T-helper 9 cell (primary cell): ENCODE measurements at regions not wholly inside any gene's neighbourhood (a gene's known extent, or its start where the extent isn't known, plus 50 kb on each side); places are given as distances from the start of the nearest gene placed in this dataset.

ENCODE experiments used
- DNase-seq: peaks from one replicate; pipeline ENCODE4 v3.0.0-alpha.2; 2020

GRCh38 chr13:106382534-106382933 is 152.9 kb downstream of the EFNB2 start:
- DNase-seq, result no peak

DNA sequence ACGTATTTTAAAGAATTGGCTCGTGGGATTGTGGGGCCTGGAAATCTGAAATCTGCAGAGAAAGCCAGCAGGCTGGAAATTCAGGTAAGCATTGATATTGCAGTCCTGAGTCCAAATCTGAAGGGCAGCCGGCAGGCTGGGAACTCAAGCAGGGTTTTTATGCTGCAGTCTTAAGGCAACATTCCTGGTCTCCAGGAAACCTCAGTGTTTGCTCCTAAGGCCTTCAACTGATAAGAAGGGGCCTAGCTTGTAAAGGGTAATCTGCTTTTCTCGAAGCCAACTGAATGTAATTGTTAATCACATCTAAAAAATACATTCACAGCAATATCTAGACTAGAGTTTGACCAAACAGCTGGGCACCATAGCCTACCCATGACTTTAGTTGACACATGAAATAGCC is 154.4 kb downstream of the EFNB2 start:
- no peak for DNase-seq

- no peak for DNase-seq
These were observed 157.4 kb downstream of the EFNB2 start for GRCh38 chr13:106377931-106378662.

DNA sequence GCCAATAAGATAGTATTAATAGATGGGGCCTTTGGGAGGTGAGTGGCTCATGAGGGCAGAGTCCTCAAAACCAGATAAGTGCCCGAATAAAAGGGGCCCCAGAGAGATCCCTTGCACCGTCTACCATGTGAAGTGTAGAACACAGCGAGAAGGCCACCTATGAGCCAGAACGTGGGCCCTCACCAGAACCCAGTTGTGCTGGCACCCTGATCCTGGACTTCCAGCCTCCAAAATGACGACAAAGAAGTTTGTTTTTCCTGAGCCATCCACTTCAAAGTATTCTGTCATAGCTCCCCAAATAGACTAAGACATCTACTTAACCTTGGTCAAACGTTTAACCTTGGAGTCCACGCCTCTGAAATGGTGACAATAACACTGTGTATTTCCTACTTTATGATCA is 158.1 kb downstream of the EFNB2 start:
- DNase-seq, result no peak

DNA sequence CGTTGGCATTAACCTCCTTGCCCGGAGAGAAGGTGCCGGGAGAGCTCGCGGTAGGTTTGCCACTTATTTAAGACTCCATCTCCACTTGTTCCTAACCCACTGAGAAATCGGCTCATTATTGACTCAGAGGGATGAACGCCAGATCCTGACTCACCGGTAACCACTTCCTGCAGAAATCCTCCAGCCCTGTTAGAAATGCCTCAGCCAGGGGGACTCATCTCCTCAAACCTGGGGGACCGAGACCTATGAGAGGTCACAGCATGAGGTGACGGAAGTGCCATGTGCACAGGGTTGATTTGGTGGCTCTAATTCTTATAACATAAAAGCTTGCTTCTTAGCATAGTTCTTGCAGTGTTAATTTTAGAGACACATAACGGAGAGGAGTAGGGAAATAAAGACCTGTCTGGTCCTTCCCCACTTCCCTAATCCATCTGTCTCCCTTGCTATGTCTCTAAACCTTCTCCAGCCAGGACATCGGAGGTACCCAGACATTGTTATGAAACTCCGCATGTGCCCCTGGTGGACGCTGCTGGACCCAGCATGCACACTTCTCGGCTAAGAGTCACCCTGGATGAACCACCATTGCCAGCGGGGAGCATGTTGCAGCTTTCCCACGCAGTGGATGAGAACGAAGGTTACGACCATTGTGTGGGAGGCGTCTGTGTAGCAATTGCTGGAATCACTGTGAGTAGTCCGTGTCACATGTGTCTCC is 158.9 kb downstream of the EFNB2 start:
- DNase-seq, result no peak

DNA sequence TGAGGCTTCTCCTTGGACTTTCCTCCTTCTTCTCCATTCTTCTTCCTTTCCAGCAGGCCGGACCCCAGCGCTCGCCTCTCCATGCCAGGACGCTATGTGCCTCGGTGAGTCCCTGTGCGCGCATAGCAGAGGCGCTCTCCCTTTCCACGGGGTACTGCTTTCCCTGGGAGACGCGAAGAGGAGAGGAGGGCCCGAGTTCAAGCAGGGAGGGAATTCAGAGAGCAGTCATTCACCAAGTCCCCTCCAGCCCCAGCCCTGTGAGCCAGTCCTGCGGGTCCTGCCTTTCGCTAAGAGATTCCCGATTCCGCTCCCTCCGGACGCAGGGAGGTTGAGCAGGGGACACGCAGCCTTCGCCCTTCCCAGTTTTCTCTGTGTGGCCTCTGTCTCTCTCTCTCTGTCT is 160.4 kb downstream of the EFNB2 start:
- no peak for DNase-seq

DNA sequence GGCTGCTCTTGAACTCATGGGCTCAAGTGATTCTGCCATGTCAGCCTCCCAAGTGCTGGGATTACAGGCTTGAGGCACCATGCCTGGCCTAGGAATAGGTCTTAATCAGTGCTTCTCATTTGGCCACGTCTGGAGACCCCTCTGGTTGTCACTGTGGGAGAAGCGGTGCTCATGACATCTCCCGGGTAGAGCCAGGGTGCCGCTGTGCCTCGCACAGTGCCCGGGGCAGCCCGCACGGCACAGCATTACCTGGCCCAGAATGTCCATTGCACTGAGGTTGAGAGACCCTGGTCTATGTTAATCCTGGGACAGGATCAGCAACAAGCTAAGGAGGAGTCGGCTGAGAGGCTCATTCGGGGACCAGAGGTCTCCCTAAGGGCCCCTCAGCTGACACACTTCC is 160.8 kb downstream of the EFNB2 start:
- no peak for DNase-seq

GRCh38 chr13:106373989-106374572 is 161.4 kb downstream of the EFNB2 start:
- no peak for DNase-seq

DNA sequence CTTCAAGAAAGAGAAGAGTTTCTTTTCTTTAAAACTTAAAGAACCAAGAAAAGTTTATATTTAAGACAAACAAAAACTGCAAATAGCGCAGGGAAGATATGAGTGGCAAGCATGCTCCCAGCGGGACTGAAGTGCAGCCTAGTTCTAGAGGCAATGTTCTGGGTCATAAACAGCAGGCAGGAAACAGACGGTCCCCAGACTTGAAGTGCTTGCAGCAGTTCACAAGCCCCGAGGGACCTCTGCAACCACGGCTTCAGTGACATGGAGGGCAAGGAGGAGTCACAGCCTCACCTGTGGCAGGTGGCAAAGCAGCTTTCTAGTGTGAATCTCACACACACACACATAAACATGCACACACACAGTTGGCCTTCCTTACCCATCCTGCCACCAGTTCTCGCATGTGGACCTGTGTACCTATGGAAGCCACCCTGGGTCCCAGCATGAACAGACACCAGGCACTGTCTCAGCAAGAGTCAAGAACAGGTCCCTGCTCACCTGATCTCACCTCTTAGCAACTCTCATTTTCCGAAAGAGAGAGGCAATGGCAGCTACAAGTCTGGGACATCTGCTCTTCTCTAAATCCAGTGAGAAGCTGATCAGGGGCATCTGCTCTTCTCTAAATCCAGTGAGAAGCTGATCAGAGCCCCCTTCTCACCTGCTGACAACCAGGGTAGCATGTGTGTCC is 162.0 kb downstream of the EFNB2 start:
- DNase-seq, result no peak

- no peak for DNase-seq
These were observed 163.0 kb downstream of the EFNB2 start for GRCh38 chr13:106372199-106373155.

DNA sequence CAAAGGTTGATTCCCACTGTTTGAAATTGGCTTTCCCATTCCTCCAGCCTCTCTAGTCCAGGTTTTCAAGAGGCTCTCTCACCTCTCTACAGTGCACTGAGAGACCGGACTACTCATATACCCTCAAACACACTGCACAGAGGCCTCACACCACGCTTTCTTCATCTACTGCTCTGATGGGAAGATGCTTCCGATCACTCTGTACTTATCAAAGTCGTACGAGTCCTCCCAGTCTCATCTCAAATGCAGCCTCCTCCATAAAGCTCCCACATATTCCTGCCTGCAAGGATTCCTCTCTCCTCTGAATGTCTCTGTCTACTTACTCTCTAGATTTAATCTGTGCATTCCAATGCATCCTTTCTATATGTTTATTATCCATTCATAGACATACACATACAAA is 164.4 kb downstream of the EFNB2 start:
- no peak for DNase-seq

- DNase-seq, result no peak
These were observed 165.6 kb downstream of the EFNB2 start for GRCh38 chr13:106369858-106370257.

- DNase-seq, result no peak
These were observed 166.4 kb downstream of the EFNB2 start for GRCh38 chr13:106369091-106369490.

- no peak for DNase-seq
These were observed 168.0 kb downstream of the EFNB2 start for GRCh38 chr13:106367361-106367971.

GRCh38 chr13:106362707-106363106 is 172.8 kb downstream of the EFNB2 start:
- DNase-seq, result no peak

DNA sequence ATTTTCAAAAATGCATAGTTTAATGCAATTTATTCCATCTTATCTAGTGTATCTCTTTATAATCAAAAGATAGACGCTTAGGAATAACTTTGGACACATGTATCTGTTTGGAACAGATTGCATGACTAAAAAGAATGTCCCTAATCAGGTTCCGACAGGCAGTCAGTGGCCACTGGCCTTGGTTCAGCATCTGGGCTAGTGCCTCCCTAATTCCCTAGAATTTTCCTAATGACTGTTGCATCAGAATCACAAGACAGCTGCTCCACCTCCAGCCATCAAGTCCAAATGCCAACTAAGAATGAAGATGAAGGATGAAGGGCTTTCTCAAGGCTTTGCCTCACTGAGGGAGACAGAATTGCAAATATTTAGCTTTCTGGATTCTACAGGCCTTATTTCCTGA is 173.8 kb downstream of the EFNB2 start:
- DNase-seq, result no peak

GRCh38 chr13:106357198-106357597 is 178.3 kb downstream of the EFNB2 start:
- no peak for DNase-seq

GRCh38 chr13:106355866-106356265 is 179.6 kb downstream of the EFNB2 start:
- DNase-seq, result no peak

GRCh38 chr13:106354961-106355360 is 180.5 kb downstream of the EFNB2 start:
- DNase-seq, result no peak

GRCh38 chr13:106352850-106353249 is 182.6 kb downstream of the EFNB2 start:
- DNase-seq, result no peak

DNA sequence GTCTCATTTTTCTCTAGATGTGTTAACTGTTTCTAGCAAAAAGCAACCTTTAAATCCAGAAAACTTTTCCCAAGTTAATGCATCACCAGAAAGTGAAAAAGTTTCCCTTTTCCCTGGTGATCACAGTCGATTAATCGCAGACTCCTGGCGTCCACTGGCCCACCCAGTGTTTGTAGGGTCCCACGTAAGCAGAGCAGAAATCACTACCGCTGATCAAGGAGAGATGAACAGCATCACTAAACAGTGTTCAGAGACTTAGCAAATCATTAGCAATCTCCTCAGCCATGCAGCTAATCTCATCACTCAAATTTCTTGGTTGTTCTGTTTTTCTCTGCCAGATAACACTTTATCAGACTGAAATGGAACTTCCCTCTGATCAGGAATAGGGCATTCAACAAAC is 184.2 kb downstream of the EFNB2 start:
- DNase-seq, result no peak

DNA sequence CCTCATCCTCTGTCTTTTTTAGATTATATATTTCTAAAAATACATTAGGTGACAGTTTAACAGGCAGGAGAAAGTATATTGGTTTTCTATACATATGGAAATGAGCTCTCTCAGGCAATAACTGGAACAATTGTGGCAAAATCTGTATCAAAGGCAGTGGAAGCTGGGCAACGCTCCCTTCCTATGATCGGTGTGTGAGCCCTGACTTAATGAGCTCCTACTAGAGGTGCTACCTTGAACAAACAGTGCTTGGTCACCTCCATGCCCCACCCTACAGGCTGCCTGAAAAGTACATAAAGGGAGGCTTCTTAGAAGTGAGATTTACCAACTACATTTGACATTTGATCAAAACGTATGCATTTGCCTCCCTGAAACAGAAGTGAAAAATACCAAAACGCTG is 185.3 kb downstream of the EFNB2 start:
- DNase-seq, result no peak
